Spinal cord (tissue), 9 donors: ENCODE measurements at regions not wholly inside any gene's neighbourhood (a gene's known extent, or its start where the extent isn't known, plus 50 kb on each side); places are given as distances from the start of the nearest gene placed in this dataset.
"Not testable (repeated sequence)": the region's sequence is repeated elsewhere in the genome, so short reads cannot be mapped to it uniquely, and the experiment has no call there.

Source experiments
- DNase-seq, 6 donors: peaks; one replicate each; pipeline versions ENCODE4 v3.0.0 to v3.0.0-alpha.2; 2013 to 2015; ENCODE audit warnings: low spot score in 6 of 6, low read depth in 4 of 6
- H3K27ac ChIP-seq: one replicate; pipeline ENCODE4 v1.5.1; 2013; ENCODE audit warnings: low read depth, low read length, control low read depth
- H3K27me3 ChIP-seq: one replicate; pipeline ENCODE4 v1.6.1; 2013; ENCODE audit warnings: low read length; ENCODE audit not compliant: control insufficient read depth, insufficient read depth
- H3K36me3 ChIP-seq: one replicate; pipeline ENCODE4 v1.6.1; 2013; ENCODE audit warnings: low read length; ENCODE audit not compliant: control insufficient read depth, insufficient read depth
- H3K4me1 ChIP-seq: one replicate; pipeline ENCODE4 v1.6.1; 2013; ENCODE audit warnings: low read length; ENCODE audit not compliant: control insufficient read depth, insufficient read depth
- H3K4me3 ChIP-seq: one replicate; pipeline ENCODE4 v1.5.1; 2013; ENCODE audit warnings: low read depth, low read length, control low read depth
- H3K9me3 ChIP-seq: one replicate; pipeline ENCODE4 v1.6.1; 2013; ENCODE audit warnings: low read length; ENCODE audit not compliant: control insufficient read depth, insufficient read depth
- WGBS: methylation state at CpG from one replicate; pipeline ENCODE4 v1.1.5; 2013; ENCODE audit warnings: missing lambda C conversion rate; ENCODE audit not compliant: insufficient coverage; 5-methylcytosine and 5-hydroxymethylcytosine counted together
- donor health status: healthy.

- Histone ChIP-seq H3K4me1 (peaks cover 2% of the 10 kb centered on the region), H3K36me3 (no peaks in the 10 kb centered on the region), H3K4me3 (no peak overlapping the region), H3K27ac (no peak overlapping the region), H3K9me3 (no peaks in the 10 kb centered on the region), H3K27me3 (no peaks in the 10 kb centered on the region)
- WGBS, result no CpG with 5 or more reads among the region's 4 CpGs
- peak in 1 of 6 donors; percentile 30 for DNase-seq
These were observed 207.7 kb upstream of the CRIM1 start for GRCh38 chr2:36147670-36148390.

GRCh38 chr2:36146765-36147164 lies 208.8 kb upstream of the CRIM1 start:
- Histone ChIP-seq H3K27ac (no peak overlapping the region), H3K36me3 (no peaks in the 10 kb centered on the region), H3K4me1 (peaks cover 2% of the 10 kb centered on the region), H3K27me3 (no peaks in the 10 kb centered on the region), H3K4me3 (no peak overlapping the region), H3K9me3 (no peaks in the 10 kb centered on the region)
- 80% methylated on average over 2 of the region's 5 CpGs for WGBS
- DNase-seq, result no peak

GRCh38 chr2:36140391-36140790 lies 215.2 kb upstream of the CRIM1 start:
- Histone ChIP-seq H3K9me3 (no peaks in the 10 kb centered on the region), H3K4me1 (no peaks in the 10 kb centered on the region), H3K36me3 (no peaks in the 10 kb centered on the region), H3K27ac (no peak overlapping the region), H3K4me3 (no peak overlapping the region), H3K27me3 (no peaks in the 10 kb centered on the region)
- no peak for DNase-seq

- DNase-seq, result no peak
- no peaks in the 10 kb centered on the region for H3K36me3 ChIP-seq
- no CpG with 5 or more reads among the region's 3 CpGs for WGBS
- H3K4me1 ChIP-seq, result no peaks in the 10 kb centered on the region
- H3K27ac ChIP-seq, result no peak overlapping the region
- no peak overlapping the region for H3K4me3 ChIP-seq
- no peaks in the 10 kb centered on the region for H3K9me3 ChIP-seq
- H3K27me3 ChIP-seq, result no peaks in the 10 kb centered on the region
These were observed 218.0 kb upstream of the CRIM1 start for GRCh38 chr2:36137612-36138011.

- H3K4me3 ChIP-seq, result no peak overlapping the region
- H3K27ac ChIP-seq, result no peak overlapping the region
- H3K36me3 ChIP-seq, result no peaks in the 10 kb centered on the region
- DNase-seq, result no peak
- H3K9me3 ChIP-seq, result no peaks in the 10 kb centered on the region
- no peaks in the 10 kb centered on the region for H3K27me3 ChIP-seq
- H3K4me1 ChIP-seq, result no peaks in the 10 kb centered on the region
These were observed 221.3 kb upstream of the CRIM1 start for GRCh38 chr2:36134281-36134680.

- peak in 3 of 6 donors; percentile 25 to 93 (median 82) for DNase-seq
These were observed 227.2 kb upstream of the CRIM1 start for GRCh38 chr2:36128359-36128758.

GRCh38 chr2:36125702-36126101 lies 229.9 kb upstream of the CRIM1 start:
- peak in 1 of 6 donors; percentile 55 for DNase-seq
- Histone ChIP-seq H3K9me3 (no peaks in the 10 kb centered on the region), H3K4me3 (no peak overlapping the region), H3K4me1 (peaks cover 3% of the 10 kb centered on the region), H3K27ac (no peak overlapping the region), H3K36me3 (no peaks in the 10 kb centered on the region), H3K27me3 (no peaks in the 10 kb centered on the region)
- 14% methylated on average over 6 of the region's 7 CpGs for WGBS

More at GRCh38 chr2:36128359-36128758, 227.2 kb upstream of the CRIM1 start:
- Histone ChIP-seq H3K27me3 (no peaks in the 10 kb centered on the region), H3K27ac (no peak overlapping the region), H3K36me3 (no peaks in the 10 kb centered on the region), H3K4me3 (no peak overlapping the region), H3K4me1 (no peaks in the 10 kb centered on the region), H3K9me3 (no peaks in the 10 kb centered on the region)
- WGBS, result 62% methylated on average over 2 of the region's 2 CpGs

GRCh38 chr2:36123995-36124394 lies 231.6 kb upstream of the CRIM1 start:
- WGBS, result no CpG with 5 or more reads among the region's 2 CpGs
- Histone ChIP-seq H3K27me3 (no peaks in the 10 kb centered on the region), H3K9me3 (no peaks in the 10 kb centered on the region), H3K4me1 (peaks cover 3% of the 10 kb centered on the region), H3K4me3 (no peak overlapping the region), H3K27ac (no peak overlapping the region), H3K36me3 (no peaks in the 10 kb centered on the region)
- DNase-seq, result no peak

GRCh38 chr2:36097022-36097421 lies 258.6 kb upstream of the CRIM1 start:
- 100% methylated on average over 2 of the region's 3 CpGs for WGBS
- Histone ChIP-seq H3K4me1 (no peaks in the 10 kb centered on the region), H3K9me3 (no peaks in the 10 kb centered on the region), H3K27me3 (no peaks in the 10 kb centered on the region), H3K36me3 (no peaks in the 10 kb centered on the region), H3K4me3 (no peak overlapping the region), H3K27ac (no peak overlapping the region)
- no peak for DNase-seq

- not testable (repeated sequence) for H3K27me3 ChIP-seq, DNase-seq, H3K36me3 ChIP-seq, H3K4me3 ChIP-seq, H3K9me3 ChIP-seq, H3K27ac ChIP-seq, H3K4me1 ChIP-seq
- WGBS, result 94% methylated on average over 21 of the region's 26 CpGs
These were observed 263.5 kb upstream of the CRIM1 start for GRCh38 chr2:36091844-36092741.
